H1 (cell line): ENCODE measurements at regions not wholly inside any gene's neighbourhood (a gene's known extent, or its start where the extent isn't known, plus 50 kb on each side); places are given as distances from the start of the nearest gene placed in this dataset.

Experiments used
- CTCF ChIA-PET: fragments of 300-600 bp; sonication (Branson Sonifier 250); formaldehyde crosslinking; loops from one replicate; lab custom pipeline; 2021; ENCODE audit not compliant: partially characterized antibody; lab: Charles Lee
- POLR2A ChIA-PET: fragments of 300-600 bp; sonication (Branson Sonifier 250); formaldehyde crosslinking; loops from one replicate; lab custom pipeline; 2021; ENCODE audit warnings: inconsistent platforms; ENCODE audit not compliant: partially characterized antibody; lab: Charles Lee
- DNase-seq, 2 experiments: peaks; one replicate each; pipeline versions ENCODE4 v3.0.0 to v3.0.0-alpha.2; 2010 to 2022; ENCODE audit warnings: low spot score in 2 of 2, low read depth in 1 of 2, mixed read lengths in 1 of 2
- FAIRE-seq: peaks from 2 replicates; lab custom pipeline; 2011; peaks lifted over from hg19 to GRCh38; lab: Jason Lieb, UNC
- H2AFZ ChIP-seq: 2 replicates; pipeline ENCODE4 v1.8.1; 2012; ENCODE audit warnings: low read length, inconsistent platforms
- H2AK5ac ChIP-seq: 2 replicates; pipeline ENCODE4 v1.6.1; 2013; ENCODE audit warnings: low read depth, low read length
- H2BK120ac ChIP-seq: replicated peaks from 2 replicates; pipeline ENCODE3; 2013; ENCODE audit warnings: low read depth, low read length, inconsistent platforms
- H2BK12ac ChIP-seq: 2 replicates; pipeline ENCODE4 v1.6.1; 2013; ENCODE audit warnings: low read depth, low read length
- H2BK15ac ChIP-seq: 2 replicates; pipeline ENCODE4 v1.6.1; 2013; ENCODE audit warnings: low read length
- H2BK20ac ChIP-seq: 2 replicates; pipeline ENCODE4 v1.6.1; 2013; ENCODE audit warnings: low read length
- H2BK5ac ChIP-seq: 2 replicates; pipeline ENCODE4 v1.6.1; 2013; ENCODE audit warnings: low read depth, low read length
- H3K14ac ChIP-seq: 2 replicates; pipeline ENCODE4 v1.6.1; 2013; ENCODE audit warnings: inconsistent platforms; ENCODE audit not compliant: insufficient read length
- H3K18ac ChIP-seq: 2 replicates; pipeline ENCODE4 v1.6.1; 2013; ENCODE audit warnings: low read length; ENCODE audit errors: extremely low read depth
- H3K23ac ChIP-seq: 2 replicates; pipeline ENCODE4 v1.6.1; 2013; ENCODE audit warnings: inconsistent platforms; ENCODE audit not compliant: insufficient read length
- H3K23me2 ChIP-seq: 2 replicates; pipeline ENCODE4 v1.6.1; 2013; ENCODE audit warnings: low read depth, low read length
- H3K27ac ChIP-seq: 2 replicates; pipeline ENCODE4 v1.6.1; 2011; ENCODE audit warnings: low read depth, low read length, inconsistent platforms
- H3K27me3 ChIP-seq, 4 experiments: replicated peaks in 1 of 4; 1 replicate in 1 of 4; 2 replicates in 3 of 4; pipeline versions ENCODE4 v1.6.1 to v1.8.1; 2011 to 2013; ENCODE audit warnings: low read length in 3 of 4, mild to moderate bottlenecking in 3 of 4, inconsistent platforms in 2 of 4, mixed read lengths in 2 of 4, moderate library complexity in 1 of 4; ENCODE audit not compliant: control insufficient read depth in 3 of 4, insufficient read depth in 3 of 4; ENCODE audit errors: extremely low read depth in 1 of 4
- H3K36me3 ChIP-seq, 4 experiments: 2 replicates each; pipeline versions ENCODE4 v1.6.1 to v1.8.1; 2011 to 2013; ENCODE audit warnings: mild to moderate bottlenecking in 4 of 4, low read length in 3 of 4, moderate library complexity in 2 of 4, control low read depth in 1 of 4, inconsistent platforms in 1 of 4; ENCODE audit not compliant: insufficient read depth in 4 of 4, control insufficient read depth in 2 of 4
- H3K4ac ChIP-seq: replicated peaks from 2 replicates; pipeline ENCODE3; 2013; ENCODE audit warnings: low read length, low read depth, mixed read lengths, inconsistent platforms; ENCODE audit not compliant: insufficient read length
- H3K4me1 ChIP-seq, 4 experiments: replicated peaks in 1 of 4; 1 replicate in 1 of 4; 2 replicates in 3 of 4; pipeline versions ENCODE4 v1.6.1 to v1.8.1; 2011 to 2013; ENCODE audit warnings: low read length in 3 of 4, inconsistent platforms in 2 of 4, mixed read lengths in 1 of 4; ENCODE audit not compliant: insufficient read depth in 4 of 4, control insufficient read depth in 3 of 4
- H3K4me2 ChIP-seq, 2 experiments: 2 replicates each; pipeline versions ENCODE4 v1.6.1 to v1.8.1; 2011 to 2013; ENCODE audit warnings: low read depth in 2 of 2, low read length in 2 of 2, control low read depth in 1 of 2, inconsistent platforms in 1 of 2, mild to moderate bottlenecking in 1 of 2; ENCODE audit not compliant: insufficient read depth in 1 of 2
- H3K4me3 ChIP-seq, 4 experiments: fragments of 200-600, 300-600 bp in 1 of 4; sonication (generic), shearing (Covaris generic), sonication (Bioruptor Twin) in 1 of 4; 2 replicates each; pipeline versions ENCODE4 v1.5.1 to v1.8.1; 2011 to 2016; ENCODE audit warnings: low read length in 4 of 4, low read depth in 3 of 4, control low read depth in 2 of 4, inconsistent platforms in 2 of 4, mild to moderate bottlenecking in 2 of 4, mixed read lengths in 1 of 4, moderate library complexity in 1 of 4; ENCODE audit not compliant: insufficient read depth in 2 of 4; ENCODE audit errors: extremely low read depth in 1 of 4
- H3K56ac ChIP-seq: replicated peaks from 2 replicates; pipeline ENCODE3; 2013; ENCODE audit warnings: low read depth, mild to moderate bottlenecking, mixed read lengths, low read length, inconsistent platforms; ENCODE audit not compliant: insufficient read length
- H3K79me1 ChIP-seq: 2 replicates; pipeline ENCODE4 v1.6.1; 2013; ENCODE audit warnings: low read depth, low read length, control low read depth
- H3K79me2 ChIP-seq, 2 experiments: 2 replicates each; pipeline versions ENCODE4 v1.6.1 to v1.8.1; 2012 to 2013; ENCODE audit warnings: low read length in 2 of 2, mild to moderate bottlenecking in 2 of 2, inconsistent platforms in 1 of 2; ENCODE audit not compliant: insufficient read depth in 2 of 2, control insufficient read depth in 1 of 2
- H3K9ac ChIP-seq, 4 experiments: replicated peaks in 1 of 4; 1 replicate in 1 of 4; 2 replicates in 3 of 4; pipeline versions ENCODE4 v1.6.1 to v1.8.1; 2011 to 2013; ENCODE audit warnings: low read depth in 3 of 4, low read length in 3 of 4, control low read depth in 2 of 4, mild to moderate bottlenecking in 2 of 4, moderate library complexity in 2 of 4, inconsistent platforms in 1 of 4; ENCODE audit errors: extremely low read depth in 1 of 4
- H3K9me3 ChIP-seq, 2 experiments: 2 replicates each; pipeline versions ENCODE4 v1.6.1 to v1.8.1; 2012 to 2013; ENCODE audit warnings: mild to moderate bottlenecking in 2 of 2, moderate library complexity in 2 of 2, control low read depth in 1 of 2, inconsistent platforms in 1 of 2, low read depth in 1 of 2, low read length in 1 of 2, mixed read lengths in 1 of 2; ENCODE audit not compliant: insufficient read depth in 2 of 2
- H4K20me1 ChIP-seq, 2 experiments: replicated peaks in 1 of 2; 2 replicates each; pipeline versions ENCODE3 to v1.8.1; 2011 to 2013; ENCODE audit warnings: inconsistent platforms in 2 of 2, low read length in 2 of 2, mild to moderate bottlenecking in 1 of 2; ENCODE audit not compliant: insufficient read depth in 2 of 2, control insufficient read depth in 1 of 2
- H4K5ac ChIP-seq: 2 replicates; pipeline ENCODE4 v1.6.1; 2013; ENCODE audit warnings: low read length, low read depth, mixed read lengths, inconsistent platforms; ENCODE audit not compliant: insufficient read length
- H4K8ac ChIP-seq: 2 replicates; pipeline ENCODE4 v1.8.0; 2013; ENCODE audit warnings: mild to moderate bottlenecking, moderate library complexity, low read length, inconsistent platforms; ENCODE audit not compliant: insufficient read depth; ENCODE audit errors: extremely low read depth
- H4K91ac ChIP-seq: replicated peaks from 2 replicates; pipeline ENCODE3; 2013; ENCODE audit warnings: low read length, mixed read lengths, inconsistent platforms; ENCODE audit not compliant: insufficient read length
- CTBP2 ChIP-seq: IDR thresholded peaks from 2 replicates; pipeline ENCODE4 v1.7.0; 2011; ENCODE audit warnings: borderline replicate concordance, mild to moderate bottlenecking, moderate library complexity, mixed read lengths, low read length; ENCODE audit not compliant: insufficient read depth, insufficient read length
- FOSL1 ChIP-seq: IDR thresholded peaks from 2 replicates; pipeline ENCODE4 v1.6.1; 2011; ENCODE audit warnings: mild to moderate bottlenecking, low read depth, low read length, moderate library complexity; ENCODE audit not compliant: insufficient read depth
- HDAC2 ChIP-seq, 2 experiments: fragments of 300-600 bp in 1 of 2; sonication (generic) in 1 of 2; IDR thresholded peaks; 2 replicates each; pipeline ENCODE4 v1.6.1; 2011 to 2012; ENCODE audit warnings: low read depth in 2 of 2, low read length in 2 of 2, mild to moderate bottlenecking in 2 of 2, moderate library complexity in 2 of 2, borderline replicate concordance in 1 of 2, inconsistent platforms in 1 of 2
- KDM4A ChIP-seq: IDR thresholded peaks from one replicate; pipeline ENCODE4 v1.7.1; 2012; ENCODE audit warnings: low read depth, mild to moderate bottlenecking, moderate library complexity, low read length, inconsistent platforms; ENCODE audit not compliant: severe bottlenecking
- NRF1 ChIP-seq: IDR thresholded peaks from 2 replicates; pipeline ENCODE4 v1.6.1; 2011; ENCODE audit warnings: mild to moderate bottlenecking, low read depth, low read length, improper control_type of control experiment
- POLR2AphosphoS5 ChIP-seq: IDR thresholded peaks from 2 replicates; pipeline ENCODE4 v1.6.1; 2011; ENCODE audit warnings: low read depth, low read length
- RBBP5 ChIP-seq: IDR thresholded peaks from 2 replicates; pipeline ENCODE4 v1.7.1; 2012; ENCODE audit warnings: low read depth, mild to moderate bottlenecking, inconsistent platforms, low read length, moderate library complexity, borderline replicate concordance
- RFX5 ChIP-seq: IDR thresholded peaks from 2 replicates; pipeline ENCODE4 v1.6.1; 2011; ENCODE audit warnings: low read depth, low read length, improper control_type of control experiment, borderline replicate concordance
- SIN3A ChIP-seq, 2 experiments: IDR thresholded peaks in 1 of 2; conservative IDR thresholded peaks in 1 of 2; 2 replicates each; pipeline ENCODE4 v1.6.1; 2011 to 2012; ENCODE audit warnings: low read length in 2 of 2, improper control_type of control experiment in 1 of 2, low read depth in 1 of 2, mild to moderate bottlenecking in 1 of 2
- SP4 ChIP-seq: IDR thresholded peaks from 2 replicates; pipeline ENCODE4 v1.6.1; 2012; ENCODE audit warnings: low read length, inconsistent platforms
- TBP ChIP-seq: IDR thresholded peaks from 2 replicates; pipeline ENCODE4 v1.6.1; 2011; ENCODE audit warnings: low read depth, low read length, improper control_type of control experiment
- TCF12 ChIP-seq: IDR thresholded peaks from 2 replicates; pipeline ENCODE4 v1.6.1; 2011; ENCODE audit warnings: low read depth, mild to moderate bottlenecking, low read length
- TEAD4 ChIP-seq: IDR thresholded peaks from 2 replicates; pipeline ENCODE4 v1.6.1; 2012; ENCODE audit warnings: low read depth, low read length, inconsistent platforms, mixed read lengths
- YY1 ChIP-seq: IDR thresholded peaks from 2 replicates; pipeline ENCODE4 v1.6.1; 2011; ENCODE audit warnings: low read depth, mild to moderate bottlenecking, low read length
- WGBS, 2 experiments: shearing (Covaris generic) in 1 of 2; methylation state at CpG; one replicate each; pipeline versions ENCODE4 v1.1.6 to v1.1.7; 2013 to 2015; ENCODE audit warnings: low lambda C conversion rate in 2 of 2, mixed read lengths in 2 of 2, inconsistent platforms in 1 of 2, low coverage in 1 of 2, missing lambda C conversion rate in 1 of 2; ENCODE audit not compliant: insufficient replicate concordance in 2 of 2, insufficient coverage in 1 of 2, insufficient read length in 1 of 2; ENCODE audit errors: extremely low coverage in 1 of 2, missing lambda C conversion rate in 1 of 2; 5-methylcytosine and 5-hydroxymethylcytosine counted together
- TF ChIP-seq, protein P1 (sequence below): IDR thresholded peaks from 2 replicates; pipeline ENCODE4 v1.6.1; 2012; ENCODE audit warnings: inconsistent platforms

DNA sequence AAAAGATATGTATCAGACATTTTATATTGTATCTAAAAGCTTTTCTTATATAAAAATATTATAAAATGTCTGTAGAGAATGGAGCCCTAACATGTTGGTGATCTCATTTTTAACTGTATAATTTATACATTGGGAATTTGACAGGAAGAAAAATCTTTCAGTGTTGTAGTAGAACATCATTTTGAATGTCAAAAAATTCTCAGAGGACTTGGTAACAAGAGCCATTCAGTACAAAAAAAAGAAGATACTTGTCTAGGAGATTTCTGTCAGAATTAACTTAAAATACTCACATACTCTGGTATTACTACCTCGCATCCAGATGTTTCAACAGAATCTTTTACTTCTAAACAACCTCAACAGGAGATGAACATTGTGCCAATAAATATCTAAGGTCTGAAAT, 1277.9 kb downstream of the ROBO2 start:
- Histone ChIP-seq H4K5ac (no peak overlapping the region), H3K56ac (no peak overlapping the region), H2AK5ac (no peak overlapping the region), H2BK5ac (no peak overlapping the region), H3K27ac (no peak overlapping the region), H3K14ac (no peak overlapping the region), H3K4ac (no peak overlapping the region), H4K91ac (no peak overlapping the region), H2BK15ac (no peak overlapping the region), H2BK120ac (no peak overlapping the region), H3K4me1 (peaks cover 0 to 2% (median 1%) of the 10 kb centered on the region in 4 experiments; a peak in 3 of 7 replicates), H3K23me2 (no peaks in the 10 kb centered on the region), H3K27me3 (no peaks in the 10 kb centered on the region), H3K36me3 (peaks cover 0 to 24% (median 4%) of the 10 kb centered on the region in 4 experiments; a peak in 1 of 8 replicates), H2BK20ac (no peak overlapping the region), H3K79me2 (no peaks in the 10 kb centered on the region), H3K9me3 (peaks cover 4 to 27% of the 10 kb centered on the region in 2 experiments; a peak in 2 of 4 replicates), H2AFZ (no peak overlapping the region), H3K4me3 (no peak overlapping the region), H2BK12ac (no peak overlapping the region), H3K79me1 (no peaks in the 10 kb centered on the region), H3K23ac (no peak overlapping the region), H4K8ac (no peak overlapping the region), H3K9ac (no peak overlapping the region), H4K20me1 (no peaks in the 10 kb centered on the region), H3K4me2 (no peak overlapping the region), H3K18ac (no peak overlapping the region; the same call in 1 of the 2 replicates)
- ChIA-PET POLR2A (no interaction called here), CTCF (no interaction called here)
- 96% methylated on average over 1 of the region's 1 CpG; no CpG with 5 or more reads in 1 of the 2 experiments for WGBS, 2 experiments
- FAIRE-seq (no peak), DNase-seq (no peak)
- no peak for TF ChIP-seq POLR2AphosphoS5
- no peak for TF ChIP-seq SP4
- no peak for TF ChIP-seq YY1
- no peak for TF ChIP-seq TCF12
- TF ChIP-seq RBBP5 = no peak
- TF ChIP-seq, protein P1, sequence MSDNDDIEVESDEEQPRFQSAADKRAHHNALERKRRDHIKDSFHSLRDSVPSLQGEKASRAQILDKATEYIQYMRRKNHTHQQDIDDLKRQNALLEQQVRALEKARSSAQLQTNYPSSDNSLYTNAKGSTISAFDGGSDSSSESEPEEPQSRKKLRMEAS = no peak
- no peak for TF ChIP-seq TEAD4
- no peak for TF ChIP-seq FOSL1
- TF ChIP-seq HDAC2 (IDR thresholded peaks at IDR 0.05; ENCODE audit: borderline replicate concordance in 1 of 2, low read depth in 2 of 2, low read length in 2 of 2) = no peak
- no peak for TF ChIP-seq SIN3A (conservative IDR thresholded peaks at IDR 0.05 in 1 of 2, IDR thresholded peaks at IDR 0.05 in 1 of 2; ENCODE audit: low read depth in 1 of 2, low read length in 2 of 2)
- TF ChIP-seq CTBP2 = no peak
- no peak for TF ChIP-seq TBP
- TF ChIP-seq KDM4A = no peak
- no peak for TF ChIP-seq NRF1
- no peak for TF ChIP-seq RFX5
